NCI-H146 treated with DMSO at 0.1 percent for 48 hours (cell line): ENCODE measurements at regions not wholly inside any gene's neighbourhood (a gene's known extent, or its start where the extent isn't known, plus 50 kb on each side); places are given as distances from the start of the nearest gene placed in this dataset.
"Not testable (repeated sequence)": the region's sequence is repeated elsewhere in the genome, so short reads cannot be mapped to it uniquely, and the experiment has no call there.

Experiments used
- DNase-seq: peaks from one replicate; lab custom pipeline; 2025; ENCODE audit not compliant: unreplicated experiment; lab: John Stamatoyannopoulos, UW

GRCh38 chr16:17031484-17032268, 439.1 kb downstream of the XYLT1 start:
- DNase-seq = no peak

DNA sequence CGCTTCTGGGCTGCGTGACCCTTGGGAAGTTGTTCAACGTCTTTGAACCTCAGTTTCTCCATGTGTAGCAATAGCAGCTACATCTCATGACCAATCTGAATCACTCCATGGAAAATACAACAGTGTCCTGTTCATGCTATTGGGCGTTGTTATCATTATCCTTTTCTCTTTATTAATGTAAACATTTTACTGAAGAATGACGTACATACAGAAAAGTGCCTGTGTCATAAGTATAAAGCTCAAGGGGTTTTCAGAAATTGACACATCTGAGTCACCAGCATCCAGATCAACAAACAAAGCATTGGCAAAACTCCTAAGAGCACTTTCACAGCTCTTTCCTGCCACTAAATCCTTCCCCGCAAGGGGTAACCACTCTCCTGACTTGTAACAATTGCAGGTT, 438.4 kb downstream of the XYLT1 start:
- no peak for DNase-seq

- no peak for DNase-seq
Measured at GRCh38 chr16:17034477-17035252, 436.1 kb downstream of the XYLT1 start.

DNA sequence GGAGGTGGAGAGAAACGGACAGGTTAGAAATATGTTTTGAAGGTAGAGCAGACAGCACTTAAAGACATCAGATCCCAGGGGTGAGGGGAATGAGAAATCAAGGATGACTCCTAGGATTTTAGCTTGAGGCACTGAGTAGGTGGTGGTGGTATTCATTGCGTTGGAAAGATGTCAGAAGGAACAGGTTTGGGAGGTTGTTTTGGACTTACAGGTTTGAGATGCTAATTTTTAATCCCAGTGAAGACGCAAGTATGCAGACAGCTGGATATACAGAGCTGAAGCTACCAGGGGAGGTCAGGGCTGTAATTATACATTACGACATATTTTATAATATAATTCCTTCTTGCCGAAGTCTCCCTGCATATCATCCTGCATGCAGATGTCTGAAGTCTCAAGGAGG, 433.3 kb downstream of the XYLT1 start:
- DNase-seq = no peak

DNA sequence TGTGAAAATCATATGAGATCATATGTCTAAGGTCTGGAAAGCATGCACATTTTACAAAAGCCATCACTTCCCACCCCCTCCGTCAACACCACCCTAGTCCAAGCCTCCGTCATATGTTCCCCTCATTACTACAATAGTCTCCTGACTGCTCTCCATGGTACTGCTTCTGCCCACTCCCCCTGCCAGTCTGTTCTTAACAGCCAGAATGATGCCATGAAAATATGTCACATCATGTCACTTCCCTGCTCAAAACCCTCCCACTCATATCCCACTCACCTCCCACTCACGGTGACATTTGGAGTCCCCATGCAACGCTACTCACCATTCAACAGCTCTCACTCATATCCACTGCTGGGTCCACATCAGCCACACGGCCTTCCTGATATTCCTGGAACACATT, 432.3 kb downstream of the XYLT1 start:
- no peak for DNase-seq

DNA sequence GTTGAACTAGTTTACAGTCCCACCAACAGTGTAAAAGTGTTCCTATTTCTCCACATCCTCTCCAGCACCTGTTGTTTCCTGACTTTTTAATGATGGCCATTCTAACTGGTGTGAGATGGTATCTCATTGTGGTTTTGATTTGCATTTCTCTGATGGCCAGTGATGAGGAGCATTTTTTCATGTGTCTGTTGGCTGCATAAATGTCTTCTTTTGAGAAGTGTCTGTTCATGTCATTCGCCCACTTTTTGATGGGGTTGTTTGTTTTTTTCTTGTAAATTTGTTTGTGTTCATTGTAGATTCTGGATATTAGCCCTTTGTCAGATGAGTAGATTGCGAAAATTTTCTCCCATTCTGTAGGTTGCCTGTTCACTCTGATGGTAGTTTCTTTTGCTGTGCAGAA, 421.7 kb downstream of the XYLT1 start:
- not testable (repeated sequence) for DNase-seq

DNA sequence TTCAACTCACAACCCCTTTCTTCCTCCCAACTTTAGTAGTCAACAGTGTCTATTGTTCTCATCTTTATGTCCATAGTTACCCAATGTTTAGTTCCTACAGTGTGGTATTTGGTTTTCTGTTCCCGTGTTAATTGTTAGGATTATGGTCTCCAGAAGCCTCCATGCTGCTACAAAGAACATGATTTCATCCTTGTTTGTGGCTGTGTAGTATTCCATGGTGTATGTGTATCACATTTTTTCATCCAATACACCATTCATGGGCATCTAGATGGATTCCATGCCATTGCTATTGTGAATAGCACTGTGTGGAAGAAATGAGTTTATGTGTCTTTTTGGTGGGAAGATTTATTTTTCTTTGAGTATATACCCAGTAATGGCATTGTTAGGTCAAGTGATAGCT, 420.3 kb downstream of the XYLT1 start:
- no peak for DNase-seq
